Lung (tissue), 11 donors: ENCODE measurements at regions not wholly inside any gene's neighbourhood (a gene's known extent, or its start where the extent isn't known, plus 50 kb on each side); places are given as distances from the start of the nearest gene placed in this dataset.

Experiments
- ATAC-seq: fragments of 200-7000 bp; cut with Tn5 transposase; one replicate; pipeline ENCODE4 v1.9.1; 2020; ENCODE audit warnings: moderate number of reproducible peaks; ENCODE audit not compliant: insufficient read depth, low FRiP score
- DNase-seq, 3 donors: peaks; one replicate each; pipeline ENCODE4 v3.0.0-alpha.2; 2013 to 2017
- H3K27ac ChIP-seq, 2 donors: one replicate each; pipeline ENCODE4 v1.5.1; 2013; ENCODE audit warnings: mild to moderate bottlenecking in 2 of 2, moderate library complexity in 2 of 2, control low read depth in 1 of 2, inconsistent platforms in 1 of 2, low read depth in 1 of 2, low read length in 1 of 2
- H3K27me3 ChIP-seq, 3 donors: one replicate each; pipeline ENCODE4 v1.5.1; 2013; ENCODE audit warnings: low read length in 2 of 3; ENCODE audit not compliant: control insufficient read depth in 3 of 3, insufficient read depth in 3 of 3
- H3K36me3 ChIP-seq, 4 donors: one replicate each; pipeline ENCODE4 v1.5.1; 2013; ENCODE audit warnings: low read length in 4 of 4, mild to moderate bottlenecking in 1 of 4, moderate library complexity in 1 of 4; ENCODE audit not compliant: control insufficient read depth in 4 of 4, insufficient read depth in 4 of 4
- H3K4me1 ChIP-seq, 5 donors: one replicate each; pipeline ENCODE4 v1.5.1; 2013; ENCODE audit warnings: low read length in 5 of 5, mild to moderate bottlenecking in 2 of 5, moderate library complexity in 1 of 5; ENCODE audit not compliant: control insufficient read depth in 5 of 5, insufficient read depth in 5 of 5
- H3K4me3 ChIP-seq: one replicate; pipeline ENCODE4 v1.5.1; 2013; ENCODE audit warnings: mild to moderate bottlenecking, control low read depth, moderate library complexity
- H3K9ac ChIP-seq, 2 donors: one replicate each; pipeline ENCODE4 v1.5.1; 2013; ENCODE audit warnings: low read length in 2 of 2, control low read depth in 1 of 2; ENCODE audit not compliant: insufficient read depth in 1 of 2
- H3K9me3 ChIP-seq, 4 donors: one replicate each; pipeline ENCODE4 v1.5.1; 2013; ENCODE audit warnings: low read length in 3 of 4, mild to moderate bottlenecking in 1 of 4, moderate library complexity in 1 of 4; ENCODE audit not compliant: control insufficient read depth in 4 of 4, insufficient read depth in 3 of 4
- CTCF ChIP-seq: IDR thresholded peaks from 2 replicates; pipeline ENCODE4 v1.5.1; 2012; ENCODE audit warnings: mild to moderate bottlenecking; ENCODE audit errors: control extremely low read depth, extremely low read depth
- WGBS, 2 donors: extraction: QIAGEN DNeasy Blood & Tissue Kit; methylation state at CpG; one replicate each; pipeline ENCODE4 v1.1.7; 2013; 5-methylcytosine and 5-hydroxymethylcytosine counted together
- donor health status: control.
- donor health status: control.
- donor health status: Bipolar disorder and iron deficiency.
- donor health status: healthy.
- donor health status: DM: yes; HTN: yes; CAD: no.

GRCh38 chr2:21331625-21332370, 208.0 kb downstream of the TDRD15 start:
- H3K27me3 ChIP-seq = no peaks in the 10 kb centered on the region
- no peak for DNase-seq
- TF ChIP-seq CTCF = no peak

GRCh38 chr2:21332993-21333625, 209.3 kb downstream of the TDRD15 start:
- WGBS, 2 donors = 60 to 74% methylated on average over 5 of the region's 5 CpGs
- Histone ChIP-seq H3K9ac (no peak overlapping the region), H3K36me3 (no peaks in the 10 kb centered on the region), H3K27me3 (no peaks in the 10 kb centered on the region), H3K4me1 (no peaks in the 10 kb centered on the region), H3K4me3 (no peak overlapping the region), H3K9me3 (no peaks in the 10 kb centered on the region), H3K27ac (no peak overlapping the region)
- ATAC-seq (no peak), DNase-seq (no peak)
- no peak for TF ChIP-seq CTCF

More at GRCh38 chr2:21331625-21332370, 208.0 kb downstream of the TDRD15 start:
- Histone ChIP-seq H3K4me1 (no peaks in the 10 kb centered on the region), H3K27ac (no peak overlapping the region), H3K9me3 (no peaks in the 10 kb centered on the region), H3K4me3 (no peak overlapping the region), H3K36me3 (no peaks in the 10 kb centered on the region), H3K9ac (no peak overlapping the region)
- 78 to 87% methylated on average over 3 of the region's 3 CpGs for WGBS, 2 donors
- ATAC-seq = no peak

GRCh38 chr2:21333684-21334083, 209.9 kb downstream of the TDRD15 start:
- ATAC-seq (no peak), DNase-seq (no peak)
- Histone ChIP-seq H3K27me3 (no peaks in the 10 kb centered on the region), H3K27ac (no peak overlapping the region), H3K36me3 (no peaks in the 10 kb centered on the region), H3K4me1 (no peaks in the 10 kb centered on the region), H3K9ac (no peak overlapping the region), H3K9me3 (no peaks in the 10 kb centered on the region), H3K4me3 (no peak overlapping the region)
- 75 to 89% methylated on average over 2 of the region's 2 CpGs for WGBS, 2 donors
- no peak for TF ChIP-seq CTCF
